IMR-90 (cell line): ENCODE measurements at regions not wholly inside any gene's neighbourhood (a gene's known extent, or its start where the extent isn't known, plus 50 kb on each side); places are given as distances from the start of the nearest gene placed in this dataset.

ENCODE experiments used
- ATAC-seq: fragments of 200-7000 bp; cut with Tn5 transposase; 2 replicates; pipeline ENCODE4 v1.9.1; 2020; ENCODE audit warnings: low read depth, mild to moderate bottlenecking, moderate library complexity
- BruUV-seq: library from RNA; stranded (reverse); fragments of 400-500 nt; replicated peaks from 2 replicates; lab custom pipeline; 2021; lab: Mats Ljungman, UMichigan
- CTCF ChIA-PET: fragments of 300-600 bp; formaldehyde crosslinking; extraction: SDS; loops from one replicate; lab custom pipeline; 2021; ENCODE audit warnings: antibody characterized with exemption; lab: Yijun Ruan, JAX
- POLR2A ChIA-PET: fragments of 300-600 bp; sonication (Branson Sonifier 250); formaldehyde crosslinking; loops from one replicate; lab custom pipeline; 2022; ENCODE audit warnings: antibody characterized with exemption; ENCODE audit not compliant: unreplicated experiment; lab: Charles Lee
- DNase-seq: peaks from one replicate; pipeline ENCODE4 v3.0.0; 2013
- H2AFZ ChIP-seq: replicated peaks from 2 replicates; pipeline ENCODE3; 2013; ENCODE audit warnings: low read length, mild to moderate bottlenecking; ENCODE audit not compliant: poor library complexity
- H2AK5ac ChIP-seq: 2 replicates; pipeline ENCODE4 v1.6.1; 2013; ENCODE audit warnings: low read depth, low read length, inconsistent platforms
- H2AK9ac ChIP-seq: replicated peaks from 2 replicates; pipeline ENCODE3; 2013; ENCODE audit warnings: mild to moderate bottlenecking, low read depth, low read length, moderate library complexity; ENCODE audit not compliant: poor library complexity
- H2BK120ac ChIP-seq: 2 replicates; pipeline ENCODE4 v1.6.1; 2013; ENCODE audit warnings: low read depth, low read length, inconsistent platforms
- H2BK15ac ChIP-seq: 3 replicates; pipeline ENCODE4 v1.6.1; 2013; ENCODE audit warnings: low read depth, low read length, inconsistent platforms
- H2BK20ac ChIP-seq: 2 replicates; pipeline ENCODE4 v1.6.1; 2013; ENCODE audit warnings: low read depth, mild to moderate bottlenecking, inconsistent platforms, low read length, moderate library complexity
- H2BK5ac ChIP-seq: 2 replicates; pipeline ENCODE4 v1.6.1; 2013; ENCODE audit warnings: mild to moderate bottlenecking, low read depth, low read length, inconsistent platforms; ENCODE audit not compliant: poor library complexity, severe bottlenecking
- H3K14ac ChIP-seq: replicated peaks from 2 replicates; pipeline ENCODE4 v1.6.1; 2013; ENCODE audit warnings: low read depth, low read length, inconsistent platforms
- H3K18ac ChIP-seq: 2 replicates; pipeline ENCODE4 v1.6.1; 2013; ENCODE audit warnings: low read depth, low read length, control low read depth
- H3K23ac ChIP-seq: 2 replicates; pipeline ENCODE4 v1.6.1; 2013; ENCODE audit warnings: low read depth, low read length, inconsistent platforms
- H3K27ac ChIP-seq: 2 replicates; pipeline ENCODE4 v1.5.1; 2013; ENCODE audit warnings: mild to moderate bottlenecking, control low read depth, low read length; ENCODE audit not compliant: insufficient read depth
- H3K27me3 ChIP-seq: 2 replicates; pipeline ENCODE4 v1.6.1; 2013; ENCODE audit warnings: low read length; ENCODE audit not compliant: control insufficient read depth, insufficient read depth
- H3K36me3 ChIP-seq: 2 replicates; pipeline ENCODE4 v1.6.1; 2013; ENCODE audit warnings: low read length, mixed read lengths; ENCODE audit not compliant: control insufficient read depth, insufficient read depth
- H3K4ac ChIP-seq: 2 replicates; pipeline ENCODE4 v1.6.1; 2013; ENCODE audit warnings: low read depth, low read length, inconsistent platforms
- H3K4me1 ChIP-seq: 2 replicates; pipeline ENCODE4 v1.6.1; 2013; ENCODE audit warnings: low read length, mixed read lengths; ENCODE audit not compliant: control insufficient read depth, insufficient read depth
- H3K4me2 ChIP-seq: 2 replicates; pipeline ENCODE4 v1.6.1; 2013; ENCODE audit warnings: low read depth, mild to moderate bottlenecking, control low read depth, low read length, moderate library complexity
- H3K4me3 ChIP-seq: 2 replicates; pipeline ENCODE4 v1.5.1; 2013; ENCODE audit warnings: low read depth, mild to moderate bottlenecking, control low read depth, low read length, moderate library complexity; ENCODE audit not compliant: insufficient read depth
- H3K56ac ChIP-seq: 2 replicates; pipeline ENCODE4 v1.6.1; 2013; ENCODE audit warnings: low read length, inconsistent platforms; ENCODE audit not compliant: insufficient read depth; ENCODE audit errors: extremely low read depth
- H3K79me1 ChIP-seq, 2 experiments: 2 replicates each; pipeline ENCODE4 v1.6.1; 2013; ENCODE audit warnings: low read length in 2 of 2, inconsistent platforms in 1 of 2, low read depth in 1 of 2
- H3K9ac ChIP-seq: 2 replicates; pipeline ENCODE4 v1.6.1; 2013; ENCODE audit warnings: low read depth, low read length, control low read depth
- H3K9me1 ChIP-seq: 2 replicates; pipeline ENCODE4 v1.6.1; 2013; ENCODE audit warnings: low read length, inconsistent platforms; ENCODE audit not compliant: insufficient read depth
- H3K9me3 ChIP-seq: 2 replicates; pipeline ENCODE4 v1.6.1; 2013; ENCODE audit warnings: low read length; ENCODE audit not compliant: control insufficient read depth, insufficient read depth
- H4K20me1 ChIP-seq: 2 replicates; pipeline ENCODE4 v1.6.1; 2013; ENCODE audit warnings: low read length, inconsistent platforms; ENCODE audit not compliant: insufficient read depth
- H4K5ac ChIP-seq: 2 replicates; pipeline ENCODE4 v1.6.1; 2013; ENCODE audit warnings: mild to moderate bottlenecking, low read depth, low read length, control low read depth
- H4K8ac ChIP-seq, 2 experiments: 2 replicates each; pipeline ENCODE4 v1.6.1; 2013; ENCODE audit warnings: low read depth in 2 of 2, low read length in 2 of 2, control low read depth in 1 of 2, inconsistent platforms in 1 of 2
- H4K91ac ChIP-seq: 2 replicates; pipeline ENCODE4 v1.6.1; 2013; ENCODE audit warnings: low read depth, low read length, inconsistent platforms; ENCODE audit not compliant: insufficient read depth
- CTCF ChIP-seq: conservative IDR thresholded peaks from 2 replicates; pipeline ENCODE4 v1.5.1; 2012; ENCODE audit warnings: mild to moderate bottlenecking, low read depth, low read length, improper control_type of control experiment
- MAFK ChIP-seq: IDR thresholded peaks from 2 replicates; pipeline ENCODE4 v1.6.1; 2012; ENCODE audit warnings: low read depth, low read length, improper control_type of control experiment
- RCOR1 ChIP-seq: IDR thresholded peaks from 2 replicates; pipeline ENCODE4 v1.6.1; 2012; ENCODE audit warnings: mild to moderate bottlenecking, low read length, improper control_type of control experiment; ENCODE audit not compliant: insufficient replicate concordance
- SMC3 ChIP-seq: fragments of 150-350 bp; IDR thresholded peaks from 2 replicates; pipeline ENCODE4 v1.6.1; 2016; ENCODE audit warnings: low read depth, mild to moderate bottlenecking, antibody characterized with exemption, low read length, moderate library complexity
- WGBS, 2 experiments: methylation state at CpG; one replicate each; pipeline versions ENCODE4 v1.1.5 to v1.1.7; 2013; ENCODE audit warnings: missing lambda C conversion rate in 2 of 2; ENCODE audit not compliant: insufficient read length in 1 of 2; ENCODE audit errors: extremely low coverage in 2 of 2; 5-methylcytosine and 5-hydroxymethylcytosine counted together
- dilution Hi-C: fragments of 300-500 bp; cut with HindIII; formaldehyde crosslinking; loops from one replicate; pipeline ENCODE4 v1.14.3; 2018; ENCODE audit warnings: low sequenced_read_pairs; ENCODE audit not compliant: unreplicated experiment
- in situ Hi-C: fragments of 300-500 bp; cut with MboI; formaldehyde crosslinking; loops from 3 replicates; pipeline ENCODE4 v1.14.3; 2019; ENCODE audit warnings: low sequenced_read_pairs, inconsistent platforms, mixed read lengths
- intact Hi-C: fragments of 100-400 bp; cut with micrococcal nuclease; formaldehyde crosslinking; loops from 2 replicates; pipeline ENCODE4 v1.10.0; 2022

- Histone ChIP-seq H2AFZ (no peak overlapping the region), H3K18ac (no peak overlapping the region), H3K4me2 (no peak overlapping the region), H3K23ac (no peak overlapping the region), H4K5ac (no peak overlapping the region), H3K4me3 (no peak overlapping the region), H3K4ac (no peak overlapping the region), H3K14ac (no peak overlapping the region), H4K20me1 (no peaks in the 10 kb centered on the region), H3K9ac (no peak overlapping the region), H2BK15ac (no peak overlapping the region), H2BK5ac (no peak overlapping the region), H3K27me3 (no peaks in the 10 kb centered on the region), H3K27ac (no peak overlapping the region), H3K56ac (no peak overlapping the region), H3K79me1 (no peaks in the 10 kb centered on the region), H4K8ac (no peak overlapping the region), H3K36me3 (no peaks in the 10 kb centered on the region), H3K9me3 (no peaks in the 10 kb centered on the region), H3K9me1 (no peaks in the 10 kb centered on the region), H2AK9ac (no peak overlapping the region), H2AK5ac (no peak overlapping the region), H4K91ac (no peak overlapping the region), H2BK20ac (no peak overlapping the region), H3K4me1 (no peaks in the 10 kb centered on the region), H2BK120ac (no peak overlapping the region)
- ChIA-PET CTCF (no interaction called here), POLR2A (no interaction called here)
- DNase-seq (no peak), ATAC-seq (no peak)
- intact Hi-C loops (no loop called here), dilution Hi-C loops (no loop called here), in situ Hi-C loops (no loop called here)
- TF ChIP-seq MAFK: no peak
- TF ChIP-seq RCOR1: no peak
- no peak for TF ChIP-seq CTCF
- TF ChIP-seq SMC3: no peak
- BruUV-seq: no TSS peak
- WGBS, 2 experiments: no CpG with 5 or more reads among the region's 2 CpGs
These were observed 71.3 kb upstream of the ARMC3 start for GRCh38 chr10:22856444-22857074.
